MCF 10A (cell line): ENCODE measurements at regions not wholly inside any gene's neighbourhood (a gene's known extent, or its start where the extent isn't known, plus 50 kb on each side); places are given as distances from the start of the nearest gene placed in this dataset.

ENCODE experiments used
- BruUV-seq: library from RNA; stranded (reverse); fragments of 400-500 nt; replicated peaks from 2 replicates; lab custom pipeline; 2021; lab: Mats Ljungman, UMichigan
- CTCF ChIA-PET: fragments of 300-600 bp; sonication (Branson Sonifier 250); formaldehyde crosslinking; extraction: SDS; loops from one replicate; lab custom pipeline; 2021; ENCODE audit warnings: antibody characterized with exemption, inconsistent platforms; lab: Yijun Ruan, JAX
- POLR2A ChIA-PET: fragments of 300-600, 350-650 bp; sonication (Branson Sonifier 250); formaldehyde crosslinking; extraction: SDS; loops from one replicate; lab custom pipeline; 2020; ENCODE audit warnings: antibody characterized with exemption, inconsistent platforms; lab: Yijun Ruan, JAX
- DNase-seq: peaks from one replicate; pipeline ENCODE4 v3.0.0-alpha.2; 2018; ENCODE audit not compliant: unreplicated experiment
- H3K27ac Mint-ChIP-seq: one replicate; pipeline ENCODE4 v1.8.0; 2022; ENCODE audit warnings: mild to moderate bottlenecking, low read depth, mixed read lengths; ENCODE audit not compliant: unreplicated experiment
- H3K27me3 Mint-ChIP-seq: one replicate; pipeline ENCODE4 v1.8.0; 2022; ENCODE audit warnings: mixed read lengths; ENCODE audit not compliant: insufficient read depth, unreplicated experiment
- H3K36me3 Mint-ChIP-seq: one replicate; pipeline ENCODE4 v1.8.0; 2022; ENCODE audit warnings: mild to moderate bottlenecking, moderate library complexity, mixed read lengths; ENCODE audit not compliant: insufficient read depth, unreplicated experiment
- H3K4me1 Mint-ChIP-seq: one replicate; pipeline ENCODE4 v1.8.0; 2022; ENCODE audit warnings: mixed read lengths; ENCODE audit not compliant: insufficient read depth, unreplicated experiment
- H3K4me3 Mint-ChIP-seq: one replicate; pipeline ENCODE4 v1.8.0; 2022; ENCODE audit warnings: mild to moderate bottlenecking, moderate library complexity, mixed read lengths; ENCODE audit not compliant: unreplicated experiment
- H3K9me3 Mint-ChIP-seq: one replicate; pipeline ENCODE4 v1.8.0; 2022; ENCODE audit warnings: mixed read lengths; ENCODE audit not compliant: unreplicated experiment
- intact Hi-C: fragments of 100-400 bp; cut with micrococcal nuclease; formaldehyde crosslinking; loops from 2 replicates; pipeline ENCODE4 v1.14.1; 2022
- TF ChIP-seq, protein P1 (sequence below): fragments of 200-600 bp; IDR thresholded peaks from one replicate; pipeline ENCODE4 v1.8.0; 2022; ENCODE audit warnings: antibody characterized with exemption, mild to moderate bottlenecking; ENCODE audit not compliant: unreplicated experiment

DNA sequence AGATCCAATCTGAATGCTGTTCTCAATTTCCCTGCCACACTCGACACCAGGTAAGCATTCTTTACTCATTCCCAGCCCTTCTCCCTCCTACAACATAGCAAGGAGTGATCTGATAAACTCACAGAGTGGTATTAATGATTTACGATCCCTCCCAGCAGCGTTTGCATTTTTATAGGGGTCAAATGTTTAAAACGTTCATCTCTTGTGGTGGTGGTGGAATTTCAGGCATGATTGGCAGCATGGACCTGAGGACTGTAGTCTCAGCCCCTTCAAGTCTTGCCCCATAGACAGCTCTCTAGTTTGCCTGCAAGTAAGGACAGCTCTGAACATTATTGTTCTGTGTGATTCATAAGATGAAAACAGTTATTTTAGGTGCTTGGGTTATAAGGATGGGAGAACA is 565.7 kb downstream of the EFNB2 start:
- TF ChIP-seq, protein P1, sequence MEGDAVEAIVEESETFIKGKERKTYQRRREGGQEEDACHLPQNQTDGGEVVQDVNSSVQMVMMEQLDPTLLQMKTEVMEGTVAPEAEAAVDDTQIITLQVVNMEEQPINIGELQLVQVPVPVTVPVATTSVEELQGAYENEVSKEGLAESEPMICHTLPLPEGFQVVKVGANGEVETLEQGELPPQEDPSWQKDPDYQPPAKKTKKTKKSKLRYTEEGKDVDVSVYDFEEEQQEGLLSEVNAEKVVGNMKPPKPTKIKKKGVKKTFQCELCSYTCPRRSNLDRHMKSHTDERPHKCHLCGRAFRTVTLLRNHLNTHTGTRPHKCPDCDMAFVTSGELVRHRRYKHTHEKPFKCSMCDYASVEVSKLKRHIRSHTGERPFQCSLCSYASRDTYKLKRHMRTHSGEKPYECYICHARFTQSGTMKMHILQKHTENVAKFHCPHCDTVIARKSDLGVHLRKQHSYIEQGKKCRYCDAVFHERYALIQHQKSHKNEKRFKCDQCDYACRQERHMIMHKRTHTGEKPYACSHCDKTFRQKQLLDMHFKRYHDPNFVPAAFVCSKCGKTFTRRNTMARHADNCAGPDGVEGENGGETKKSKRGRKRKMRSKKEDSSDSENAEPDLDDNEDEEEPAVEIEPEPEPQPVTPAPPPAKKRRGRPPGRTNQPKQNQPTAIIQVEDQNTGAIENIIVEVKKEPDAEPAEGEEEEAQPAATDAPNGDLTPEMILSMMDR: no peak
- no TSS peak for BruUV-seq
- DNase-seq: no peak
- Mint-ChIP-seq H3K27me3 (no peaks in the 10 kb centered on the region), H3K4me3 (no peak overlapping the region), H3K36me3 (no peaks in the 10 kb centered on the region), H3K4me1 (peaks cover 7% of the 10 kb centered on the region), H3K9me3 (no peaks in the 10 kb centered on the region), H3K27ac (no peak overlapping the region)
- ChIA-PET CTCF (interaction anchor here (0.7 to 0.8 kb wide), 2 partner anchors 10 to 21 kb away, joined by 3 read pairs; no protein-coding TSS in a partner anchor), POLR2A (no interaction called here)
- intact Hi-C loops: no loop called here

DNA sequence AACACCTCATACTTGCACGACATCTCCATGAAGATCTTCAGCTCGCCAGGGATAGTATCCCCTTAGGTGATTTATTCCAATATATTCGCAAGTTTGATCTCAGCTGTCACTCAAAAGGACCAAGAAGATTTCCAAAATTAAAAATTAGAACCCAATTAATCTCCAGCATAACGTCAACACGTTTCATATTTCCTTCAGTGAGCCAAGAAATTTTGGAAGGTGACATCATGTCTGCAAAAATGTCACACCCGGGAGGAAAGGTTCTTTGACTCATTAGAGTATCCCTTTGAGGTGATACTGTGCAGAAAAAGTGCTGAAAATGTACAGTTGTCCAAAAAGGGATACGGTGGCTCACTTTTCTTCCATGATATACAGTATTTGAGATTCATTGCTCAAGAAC is 569.6 kb downstream of the EFNB2 start:
- CTCF ChIA-PET: no interaction called here
- Mint-ChIP-seq H3K27me3 (no peaks in the 10 kb centered on the region), H3K4me1 (peaks cover 7% of the 10 kb centered on the region), H3K4me3 (no peak overlapping the region), H3K9me3 (no peaks in the 10 kb centered on the region), H3K27ac (no peak overlapping the region), H3K36me3 (no peaks in the 10 kb centered on the region)
- BruUV-seq: no TSS peak
- intact Hi-C loops: no loop called here
- DNase-seq: no peak
- TF ChIP-seq, protein P1: no peak
- POLR2A ChIA-PET: no interaction called here

DNA sequence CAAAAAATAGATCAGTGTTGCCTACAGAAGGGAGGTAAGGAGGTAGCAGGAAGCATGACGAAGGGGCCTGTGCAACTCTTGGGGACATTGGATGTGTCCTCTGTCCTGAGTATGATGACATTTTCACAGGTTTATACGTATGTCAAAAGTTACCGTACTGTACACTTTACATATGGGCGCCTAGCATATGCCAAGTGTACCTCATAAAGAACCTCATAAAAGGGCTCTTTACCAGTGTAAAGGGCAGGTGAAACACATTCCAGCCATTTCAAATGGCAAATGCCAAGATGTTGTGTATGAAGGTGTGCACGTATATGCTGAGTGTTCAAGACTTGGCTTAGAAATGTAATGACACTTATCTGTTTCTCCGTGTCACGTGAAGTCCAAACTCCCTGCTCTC is 573.4 kb downstream of the EFNB2 start:
- no peaks in the 10 kb centered on the region for H3K36me3 Mint-ChIP-seq

DNA sequence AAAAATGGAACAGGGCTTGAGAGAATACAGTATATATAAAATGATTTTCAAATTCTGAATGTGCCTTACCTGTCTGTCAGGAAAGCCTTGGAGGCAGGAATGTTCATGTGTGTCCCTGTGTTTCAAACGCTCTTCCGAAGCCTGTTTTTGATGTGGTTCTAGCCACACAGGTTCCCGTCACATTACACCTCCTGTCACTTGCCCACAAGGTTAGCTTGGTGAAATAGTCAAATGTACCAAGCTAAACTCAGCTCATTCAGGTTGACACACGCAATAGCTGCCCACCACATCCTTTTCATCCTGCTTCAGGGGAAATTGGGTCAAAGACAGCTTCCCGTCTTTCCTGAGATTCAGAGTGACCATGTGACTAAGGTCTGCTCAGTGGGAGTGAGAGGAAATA is 574.0 kb downstream of the EFNB2 start:
- POLR2A ChIA-PET: no interaction called here
- CTCF ChIA-PET: no interaction called here

More for the DNA sequence above, 573.4 kb downstream of the EFNB2 start:
- intact Hi-C loops: no loop called here
- DNase-seq: no peak
- TF ChIP-seq, protein P1: no peak
- H3K27me3 Mint-ChIP-seq: no peaks in the 10 kb centered on the region
- no peak overlapping the region for H3K27ac Mint-ChIP-seq
- no peaks in the 10 kb centered on the region for H3K9me3 Mint-ChIP-seq
- CTCF ChIA-PET: no interaction called here
- H3K4me1 Mint-ChIP-seq: no peaks in the 10 kb centered on the region
- no TSS peak for BruUV-seq
- no peak overlapping the region for H3K4me3 Mint-ChIP-seq
- POLR2A ChIA-PET: no interaction called here

More for the DNA sequence above, 574.0 kb downstream of the EFNB2 start:
- no peaks in the 10 kb centered on the region for H3K9me3 Mint-ChIP-seq
- no TSS peak for BruUV-seq
- intact Hi-C loops: no loop called here
- H3K36me3 Mint-ChIP-seq: no peaks in the 10 kb centered on the region
- H3K27me3 Mint-ChIP-seq: no peaks in the 10 kb centered on the region
- H3K4me1 Mint-ChIP-seq: no peaks in the 10 kb centered on the region
- no peak overlapping the region for H3K27ac Mint-ChIP-seq
- H3K4me3 Mint-ChIP-seq: no peak overlapping the region
- TF ChIP-seq, protein P1: no peak
- no peak for DNase-seq
